ENCODE measurements at regions not wholly inside any gene's neighbourhood (a gene's known extent, or its start where the extent isn't known, plus 50 kb on each side); places are given as distances from the start of the nearest gene placed in this dataset.
A peak's percentile ranks its signal among the peaks of the same experiment; 100 is the strongest.

DNA sequence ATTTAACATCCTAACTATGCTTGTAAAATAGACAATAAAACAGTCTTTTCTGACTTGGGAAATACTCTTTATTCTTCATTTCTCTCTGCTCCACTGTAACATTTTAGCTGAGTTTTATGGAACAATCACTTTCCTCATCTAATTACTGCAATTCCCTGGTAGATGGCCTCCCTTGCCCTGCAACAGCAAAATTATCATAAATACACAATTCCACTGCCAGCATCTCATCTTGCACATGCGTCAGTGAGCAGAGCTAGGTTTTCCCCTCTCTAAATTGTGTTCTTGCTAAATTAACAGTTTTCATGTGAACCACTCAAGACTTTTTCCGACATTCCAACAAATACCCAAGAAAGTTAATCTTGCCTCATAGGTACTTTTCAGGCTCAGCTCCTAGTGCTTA lies 920.9 kb upstream of the GOT2 start:
- TF ChIP-seq, protein P1, sequence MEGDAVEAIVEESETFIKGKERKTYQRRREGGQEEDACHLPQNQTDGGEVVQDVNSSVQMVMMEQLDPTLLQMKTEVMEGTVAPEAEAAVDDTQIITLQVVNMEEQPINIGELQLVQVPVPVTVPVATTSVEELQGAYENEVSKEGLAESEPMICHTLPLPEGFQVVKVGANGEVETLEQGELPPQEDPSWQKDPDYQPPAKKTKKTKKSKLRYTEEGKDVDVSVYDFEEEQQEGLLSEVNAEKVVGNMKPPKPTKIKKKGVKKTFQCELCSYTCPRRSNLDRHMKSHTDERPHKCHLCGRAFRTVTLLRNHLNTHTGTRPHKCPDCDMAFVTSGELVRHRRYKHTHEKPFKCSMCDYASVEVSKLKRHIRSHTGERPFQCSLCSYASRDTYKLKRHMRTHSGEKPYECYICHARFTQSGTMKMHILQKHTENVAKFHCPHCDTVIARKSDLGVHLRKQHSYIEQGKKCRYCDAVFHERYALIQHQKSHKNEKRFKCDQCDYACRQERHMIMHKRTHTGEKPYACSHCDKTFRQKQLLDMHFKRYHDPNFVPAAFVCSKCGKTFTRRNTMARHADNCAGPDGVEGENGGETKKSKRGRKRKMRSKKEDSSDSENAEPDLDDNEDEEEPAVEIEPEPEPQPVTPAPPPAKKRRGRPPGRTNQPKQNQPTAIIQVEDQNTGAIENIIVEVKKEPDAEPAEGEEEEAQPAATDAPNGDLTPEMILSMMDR (conservative IDR thresholded peaks at IDR 0.05; ENCODE audit: low read depth, low read length) = no peak
- H3K4me3 ChIP-seq (ENCODE audit: low read length) = no peak overlapping the region
- DNase-seq (ENCODE audit: low read depth) = no peak

DNA sequence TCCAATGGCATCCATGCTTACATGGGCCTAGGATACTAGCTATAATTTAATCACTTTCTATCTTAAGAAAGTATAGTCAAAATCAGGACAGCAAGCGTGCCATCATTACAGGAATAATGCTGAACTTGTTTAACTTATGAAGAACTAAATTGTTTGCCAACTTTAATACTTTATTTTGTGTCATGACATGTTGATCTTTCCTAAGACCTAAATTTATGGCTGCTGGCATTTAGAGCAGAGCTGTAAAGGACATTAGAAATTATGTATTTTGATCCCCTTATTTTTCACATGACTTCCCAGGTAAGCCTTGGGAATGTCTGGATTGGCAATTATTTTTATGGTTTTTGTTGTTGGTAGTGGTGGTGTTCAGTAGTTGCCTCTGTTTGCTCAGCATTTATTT lies 920.3 kb upstream of the GOT2 start:
- H3K4me3 ChIP-seq (ENCODE audit: low read length) = no peak overlapping the region
- TF ChIP-seq, protein P1 (conservative IDR thresholded peaks at IDR 0.05; ENCODE audit: low read depth, low read length) = no peak
- no peak for DNase-seq (ENCODE audit: low read depth)

DNA sequence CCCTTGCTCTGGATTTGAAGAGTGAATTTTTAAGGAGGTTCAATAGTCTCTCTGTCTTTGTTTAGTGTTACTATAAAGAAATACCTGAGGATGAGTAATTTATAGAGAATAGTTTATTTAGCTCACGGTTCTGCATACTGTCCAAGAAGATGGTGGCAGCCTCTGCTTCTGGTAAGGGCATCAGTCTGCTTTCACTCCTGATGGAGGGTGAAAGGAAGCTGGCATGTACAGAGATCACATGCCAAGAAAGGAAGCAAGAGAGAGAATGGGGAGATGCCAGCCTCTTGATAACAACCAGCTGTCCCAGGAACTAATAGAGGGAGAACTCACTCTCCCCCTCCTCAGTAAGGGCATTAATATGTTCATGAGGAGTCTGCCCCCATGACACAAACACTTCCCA lies 917.5 kb upstream of the GOT2 start:
- no peak for DNase-seq (ENCODE audit: low read depth)
- TF ChIP-seq, protein P1 (conservative IDR thresholded peaks at IDR 0.05; ENCODE audit: low read depth, low read length) = no peak
- no peak overlapping the region for H3K4me3 ChIP-seq (ENCODE audit: low read length)

DNA sequence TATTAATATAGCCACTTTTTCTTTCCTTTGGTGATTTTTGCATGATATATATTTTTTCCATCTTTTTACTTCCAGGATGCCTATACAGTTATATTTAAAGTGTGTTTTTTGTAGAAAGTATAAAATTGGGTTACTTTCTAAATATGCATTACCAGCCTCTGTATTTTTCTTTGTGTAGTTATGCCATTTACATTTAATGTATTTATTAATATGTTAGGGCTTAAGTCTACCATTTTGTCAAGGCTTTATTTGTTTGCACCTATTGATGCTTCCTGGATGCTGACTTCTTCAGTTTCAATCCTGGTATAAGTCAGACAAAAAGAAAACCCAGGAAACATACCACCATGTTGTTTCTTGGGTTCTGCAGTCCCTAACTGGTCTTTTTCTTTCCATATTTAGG lies 911.1 kb upstream of the GOT2 start:
- no peak for DNase-seq (ENCODE audit: low read depth)
- TF ChIP-seq, protein P1 (conservative IDR thresholded peaks at IDR 0.05; ENCODE audit: low read depth, low read length) = no peak

DNA sequence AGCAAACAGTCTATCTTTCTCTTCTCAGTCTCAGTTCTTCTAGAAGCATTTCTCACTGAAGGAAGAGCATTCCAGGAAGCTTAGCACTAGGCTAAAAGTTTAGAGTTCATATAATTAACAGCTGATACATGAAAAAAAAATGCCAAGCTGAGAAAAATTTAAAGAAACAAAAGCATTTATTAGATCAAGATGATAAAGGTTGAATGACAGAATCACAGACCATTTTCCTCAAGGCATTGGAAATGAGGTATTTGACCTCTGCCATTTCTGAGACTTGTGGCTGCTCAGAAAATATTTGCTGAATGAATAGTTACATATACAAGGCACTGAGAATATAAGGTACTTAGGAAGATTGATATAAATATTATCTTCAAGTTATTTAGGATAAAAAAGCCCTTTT lies 901.6 kb upstream of the GOT2 start:
- H3K4me3 ChIP-seq (ENCODE audit: low read length) = no peak overlapping the region
- DNase-seq (ENCODE audit: low read depth) = peak; percentile 81
- TF ChIP-seq, protein P1 (conservative IDR thresholded peaks at IDR 0.05; ENCODE audit: low read depth, low read length) = no peak

More for the DNA sequence above, 911.1 kb upstream of the GOT2 start:
- H3K4me3 ChIP-seq (ENCODE audit: low read length) = no peak overlapping the region

DNA sequence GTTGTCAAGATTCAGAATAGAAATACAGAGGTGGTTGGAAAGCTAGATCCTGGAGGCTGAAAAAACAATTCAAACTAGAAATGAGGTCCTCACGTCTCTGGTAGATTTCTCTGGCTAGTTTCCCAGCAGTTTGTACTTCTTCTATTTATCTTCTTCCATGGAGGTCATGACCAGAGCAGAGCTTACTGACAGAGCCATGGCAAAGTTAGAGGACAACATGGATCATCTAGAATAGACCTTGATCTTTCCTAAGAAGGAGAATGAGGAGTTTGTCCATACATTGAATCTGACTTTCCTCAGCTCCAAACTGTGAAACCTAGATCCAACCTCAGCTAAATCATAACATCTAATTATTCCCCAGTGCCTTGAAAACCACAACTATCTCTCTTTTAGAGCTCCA lies 900.8 kb upstream of the GOT2 start:
- DNase-seq (ENCODE audit: low read depth) = no peak
- no peak overlapping the region for H3K4me3 ChIP-seq (ENCODE audit: low read length)
- TF ChIP-seq, protein P1 (conservative IDR thresholded peaks at IDR 0.05; ENCODE audit: low read depth, low read length) = no peak

DNA sequence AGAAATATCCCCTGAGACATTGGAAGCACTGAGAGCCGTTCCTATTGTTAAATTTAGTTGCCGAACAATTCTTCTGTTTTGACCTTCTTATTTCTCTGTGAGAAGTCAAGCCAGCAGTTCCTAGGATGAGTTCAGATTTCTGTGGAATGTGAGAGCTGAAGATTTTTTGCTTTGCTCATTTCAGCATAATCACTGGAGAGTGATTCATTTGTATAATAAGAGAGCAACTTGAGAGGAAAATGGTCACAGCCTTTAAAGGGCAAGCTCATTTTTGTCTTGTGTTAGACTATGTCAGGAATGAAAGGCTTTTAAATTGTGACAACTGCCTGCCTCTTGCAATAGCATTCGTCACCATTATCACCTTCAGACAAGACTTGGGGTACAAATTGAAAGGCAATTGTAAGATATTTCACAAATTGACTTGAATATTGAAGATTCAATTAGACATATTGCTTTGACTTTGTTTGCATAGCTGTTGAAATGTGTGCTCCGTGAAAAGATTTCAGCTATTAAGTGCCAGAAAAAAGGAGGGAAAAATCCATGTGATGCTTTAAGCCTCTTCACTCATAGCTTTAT lies 900.0 kb upstream of the GOT2 start:
- TF ChIP-seq, protein P1 (conservative IDR thresholded peaks at IDR 0.05; ENCODE audit: low read depth, low read length) = no peak
- H3K4me3 ChIP-seq (ENCODE audit: low read length) = no peak overlapping the region
- peak; percentile 55 for DNase-seq (ENCODE audit: low read depth)
